CD4-positive, alpha-beta T cell treated with Interleukin-17A for 1 hour (primary cell): ENCODE measurements at regions not wholly inside any gene's neighbourhood (a gene's known extent, or its start where the extent isn't known, plus 50 kb on each side); places are given as distances from the start of the nearest gene placed in this dataset.

ENCODE experiments used
- DNase-seq: peaks from one replicate; pipeline ENCODE4 v3.0.0-alpha.2; 2020

- no peak for DNase-seq
These were observed 99.5 kb downstream of the FAM76B start for GRCh38 chr11:95690100-95690499.

- DNase-seq, result peak; percentile 67
These were observed 100.9 kb downstream of the FAM76B start for GRCh38 chr11:95688501-95689222.

GRCh38 chr11:95688015-95688414 is 101.6 kb downstream of the FAM76B start:
- DNase-seq, result peak; percentile 14

- DNase-seq, result no peak
These were observed 103.3 kb downstream of the FAM76B start for GRCh38 chr11:95686265-95686664.

DNA sequence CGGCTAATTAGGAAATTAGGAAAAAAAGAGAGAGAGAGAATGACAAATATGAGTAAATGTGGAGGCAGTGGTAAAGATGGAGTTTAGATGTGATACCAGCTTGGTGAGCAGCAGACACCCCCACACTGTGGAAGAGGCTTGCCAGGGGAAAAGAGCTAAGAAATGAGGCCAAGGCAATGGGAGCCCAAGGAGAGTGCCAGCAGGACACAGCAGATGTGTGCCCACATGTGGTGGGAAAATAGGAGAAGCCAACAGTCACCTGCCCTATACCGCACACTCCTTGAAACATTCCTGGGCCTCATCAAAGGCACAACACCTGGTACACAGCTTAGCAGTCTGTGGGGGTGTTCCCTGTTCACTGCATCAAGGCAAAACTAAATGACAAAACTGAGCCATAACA is 104.9 kb downstream of the FAM76B start:
- no peak for DNase-seq

DNA sequence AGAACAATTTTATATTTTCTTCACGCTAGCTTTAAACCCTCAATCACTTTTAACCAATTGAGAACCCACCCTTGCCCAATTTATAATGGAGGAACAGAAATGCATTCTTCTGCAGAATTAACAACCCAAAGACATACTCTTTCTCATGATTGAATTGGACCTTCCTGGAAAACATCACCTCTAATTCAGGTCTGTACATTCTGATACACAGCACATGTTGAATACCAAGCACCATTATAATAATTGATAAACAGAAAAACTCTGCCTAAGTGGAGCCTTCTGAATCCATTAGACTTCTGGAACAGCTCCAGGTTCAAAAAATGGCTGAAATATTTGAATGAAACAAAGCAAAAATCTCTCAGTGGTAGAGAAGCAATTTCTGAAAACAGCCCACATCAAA is 105.4 kb downstream of the FAM76B start:
- no peak for DNase-seq

- DNase-seq, result no peak
These were observed 107.0 kb downstream of the FAM76B start for GRCh38 chr11:95682552-95682951.

- no peak for DNase-seq
These were observed 109.2 kb downstream of the FAM76B start for GRCh38 chr11:95680169-95680929.

DNA sequence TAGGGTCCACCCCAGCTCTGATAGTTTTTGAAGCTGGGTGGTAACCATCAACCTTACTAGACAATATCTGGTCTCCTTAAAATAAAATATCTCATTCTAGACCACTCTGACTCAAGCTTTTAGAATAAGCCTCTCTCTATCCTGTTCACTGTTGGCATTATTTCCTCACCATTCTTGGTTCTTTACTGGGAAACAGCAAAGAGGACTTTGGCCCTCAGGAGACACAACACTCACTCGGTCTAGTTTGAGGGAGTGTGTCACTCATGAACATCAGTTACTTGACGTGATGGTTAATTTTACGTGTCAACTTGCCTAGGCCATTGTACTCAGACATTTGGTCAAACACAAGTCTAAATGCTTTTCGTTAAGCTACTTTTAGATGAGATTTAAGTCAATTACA is 110.6 kb downstream of the FAM76B start:
- DNase-seq, result no peak

- no peak for DNase-seq
These were observed 113.3 kb downstream of the FAM76B start for GRCh38 chr11:95676308-95676707.

GRCh38 chr11:95675585-95675984 is 114.0 kb downstream of the FAM76B start:
- DNase-seq, result no peak

DNA sequence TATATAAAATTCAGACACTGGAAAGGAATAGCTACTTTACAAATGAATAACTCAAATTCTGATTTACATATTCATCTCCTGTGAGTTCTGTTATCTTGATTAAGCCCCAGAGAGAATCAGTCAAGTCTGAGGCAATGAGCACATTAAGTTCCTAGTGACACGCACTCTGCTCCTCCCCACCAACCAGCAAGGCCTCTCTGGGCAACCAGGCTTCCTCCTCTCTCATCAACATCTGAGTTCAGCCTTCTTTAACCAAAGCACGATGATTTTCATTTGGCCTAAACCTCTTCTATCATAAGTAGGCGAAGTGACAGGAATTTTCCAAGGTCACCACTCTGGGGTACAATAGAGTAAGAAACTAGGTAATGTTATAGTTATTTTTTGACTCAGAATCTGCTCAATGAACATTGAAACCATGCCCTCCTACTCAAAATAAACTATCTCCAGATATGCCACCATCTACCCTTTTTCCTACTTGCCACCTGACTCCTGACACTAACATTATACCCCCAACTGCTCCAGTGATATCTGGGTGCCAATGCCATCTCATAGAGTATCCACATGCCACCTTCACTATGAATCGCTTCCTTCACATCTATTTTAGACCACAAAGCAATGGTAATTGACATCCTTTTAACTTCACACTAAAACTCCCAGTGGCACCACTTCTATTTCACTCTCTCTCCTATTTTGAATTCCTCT is 114.8 kb downstream of the FAM76B start:
- peak; percentile 19 for DNase-seq

- DNase-seq, result no peak
These were observed 117.8 kb downstream of the FAM76B start for GRCh38 chr11:95671768-95672167.

DNA sequence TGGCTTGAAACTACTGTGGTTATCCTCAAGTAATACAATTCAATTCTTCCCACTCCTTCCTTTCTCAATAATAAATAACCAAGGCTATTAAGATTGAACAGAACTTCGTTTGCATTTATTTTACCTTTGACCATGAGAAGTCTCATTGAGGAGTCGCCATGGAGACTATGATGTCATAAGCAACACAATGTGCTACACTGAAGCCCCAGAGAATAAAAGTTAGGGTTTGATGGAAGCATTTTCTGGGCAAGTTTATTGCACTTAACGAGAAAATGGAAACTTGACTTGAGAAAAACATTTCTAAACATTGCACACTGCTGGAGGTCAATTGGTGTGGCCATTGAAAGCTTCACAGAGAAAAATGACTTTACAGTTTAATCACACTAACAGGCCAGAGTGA is 121.5 kb downstream of the FAM76B start:
- no peak for DNase-seq

DNA sequence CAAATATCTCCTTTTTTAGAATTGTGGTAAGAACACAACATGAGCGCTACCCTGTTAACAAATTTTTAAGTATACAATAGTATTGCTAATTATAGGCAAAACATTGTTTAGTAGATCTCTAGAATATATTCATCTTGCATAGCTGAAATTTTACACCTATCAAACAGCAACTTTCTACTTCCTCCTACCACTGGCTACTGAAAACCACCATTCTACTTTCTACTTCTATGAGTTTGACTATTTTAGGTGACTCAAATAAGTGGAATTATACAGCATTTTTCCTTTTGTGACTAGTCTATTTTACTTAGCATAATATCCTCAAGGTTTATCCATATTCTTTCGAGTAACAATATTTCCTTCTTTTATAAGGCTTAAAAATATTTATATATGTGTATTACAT is 128.4 kb downstream of the FAM76B start:
- no peak for DNase-seq

DNA sequence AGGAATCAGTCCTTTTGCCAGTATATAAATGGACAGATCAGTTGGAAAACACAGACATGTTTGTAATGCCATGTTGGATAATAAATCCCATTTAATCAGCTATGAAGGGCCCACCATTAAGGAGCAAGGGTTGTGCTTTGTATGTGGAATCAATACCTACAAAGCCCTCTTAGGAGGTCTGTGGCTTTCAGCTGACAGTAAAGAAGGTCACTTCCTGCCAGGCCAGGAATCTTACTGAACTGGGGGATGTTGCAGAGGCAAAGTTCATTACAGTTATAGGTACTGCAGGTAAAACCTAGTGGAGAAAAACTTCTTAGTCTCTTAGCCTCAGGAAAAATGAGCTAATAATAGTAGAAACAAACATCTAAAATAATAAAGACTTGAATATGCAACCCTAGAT is 129.5 kb downstream of the FAM76B start:
- no peak for DNase-seq

- no peak for DNase-seq
These were observed 130.5 kb downstream of the FAM76B start for GRCh38 chr11:95659088-95659487.

GRCh38 chr11:95655536-95655935 is 134.0 kb downstream of the FAM76B start:
- DNase-seq, result no peak

- no peak for DNase-seq
These were observed 135.9 kb downstream of the FAM76B start for GRCh38 chr11:95653680-95654079.

- DNase-seq, result no peak
These were observed 136.5 kb downstream of the FAM76B start for GRCh38 chr11:95653099-95653498.

DNA sequence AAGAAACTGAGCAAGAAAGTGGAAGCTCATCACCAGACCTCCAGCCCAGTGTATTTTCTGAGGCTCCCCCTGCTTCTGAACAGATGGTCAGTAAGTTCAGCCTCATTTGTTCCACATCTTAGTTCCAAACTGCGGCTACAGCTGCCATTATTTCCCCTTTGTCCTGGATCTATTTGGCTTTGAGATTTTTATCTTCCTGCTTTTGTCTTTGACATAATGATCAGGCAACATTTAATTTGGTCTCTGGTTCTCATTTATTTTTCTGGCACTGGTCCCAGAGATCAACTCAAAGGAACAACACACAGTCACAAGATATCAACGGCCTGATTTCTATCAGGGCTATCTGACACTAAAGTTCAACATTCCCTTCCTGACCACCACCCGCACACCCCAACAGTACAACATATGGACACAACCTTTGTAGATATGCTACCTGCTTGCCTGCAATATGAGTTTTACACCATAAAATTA is 137.5 kb downstream of the FAM76B start:
- no peak for DNase-seq

GRCh38 chr11:95650276-95650675 is 139.3 kb downstream of the FAM76B start:
- DNase-seq, result no peak

GRCh38 chr11:95647871-95648270 is 141.7 kb downstream of the FAM76B start:
- DNase-seq, result no peak

DNA sequence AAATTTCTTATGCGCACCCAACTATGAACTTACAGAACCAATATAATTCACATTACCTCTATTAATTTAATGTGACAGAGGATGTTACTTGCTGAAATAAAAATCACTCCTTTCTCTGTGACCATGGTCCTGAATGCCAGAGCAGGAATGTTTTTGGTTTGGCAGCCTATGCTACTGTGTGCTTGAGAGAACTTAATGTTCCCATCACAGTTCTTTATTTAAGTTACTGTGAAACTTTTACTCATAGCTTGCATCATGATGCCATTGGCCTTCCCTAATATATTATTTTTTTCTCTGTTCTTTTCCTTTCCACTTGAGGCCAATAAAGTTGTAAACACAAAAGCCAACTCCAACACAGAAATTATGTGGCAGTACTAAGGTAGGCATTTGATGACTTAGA is 142.2 kb downstream of the FAM76B start:
- no peak for DNase-seq
